ENCODE measurements at regions not wholly inside any gene's neighbourhood (a gene's known extent, or its start where the extent isn't known, plus 50 kb on each side); places are given as distances from the start of the nearest gene placed in this dataset.

GRCh38 chr5:125057912-125058826 is 311.7 kb upstream of the ZNF608 start:
- DNase-seq (ENCODE audit: low read depth), result peak; percentile 51
- TF ChIP-seq, protein P1, sequence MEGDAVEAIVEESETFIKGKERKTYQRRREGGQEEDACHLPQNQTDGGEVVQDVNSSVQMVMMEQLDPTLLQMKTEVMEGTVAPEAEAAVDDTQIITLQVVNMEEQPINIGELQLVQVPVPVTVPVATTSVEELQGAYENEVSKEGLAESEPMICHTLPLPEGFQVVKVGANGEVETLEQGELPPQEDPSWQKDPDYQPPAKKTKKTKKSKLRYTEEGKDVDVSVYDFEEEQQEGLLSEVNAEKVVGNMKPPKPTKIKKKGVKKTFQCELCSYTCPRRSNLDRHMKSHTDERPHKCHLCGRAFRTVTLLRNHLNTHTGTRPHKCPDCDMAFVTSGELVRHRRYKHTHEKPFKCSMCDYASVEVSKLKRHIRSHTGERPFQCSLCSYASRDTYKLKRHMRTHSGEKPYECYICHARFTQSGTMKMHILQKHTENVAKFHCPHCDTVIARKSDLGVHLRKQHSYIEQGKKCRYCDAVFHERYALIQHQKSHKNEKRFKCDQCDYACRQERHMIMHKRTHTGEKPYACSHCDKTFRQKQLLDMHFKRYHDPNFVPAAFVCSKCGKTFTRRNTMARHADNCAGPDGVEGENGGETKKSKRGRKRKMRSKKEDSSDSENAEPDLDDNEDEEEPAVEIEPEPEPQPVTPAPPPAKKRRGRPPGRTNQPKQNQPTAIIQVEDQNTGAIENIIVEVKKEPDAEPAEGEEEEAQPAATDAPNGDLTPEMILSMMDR (conservative IDR thresholded peaks at IDR 0.05; ENCODE audit: control insufficient read depth, insufficient read depth, low read depth, low read length), result no peak
- no peak overlapping the region for H3K4me3 ChIP-seq (ENCODE audit: control insufficient read depth, low read depth, low read length)

GRCh38 chr5:125059255-125060002 is 313.0 kb upstream of the ZNF608 start:
- H3K4me3 ChIP-seq (ENCODE audit: control insufficient read depth, low read depth, low read length), result no peak overlapping the region
- TF ChIP-seq, protein P1 (conservative IDR thresholded peaks at IDR 0.05; ENCODE audit: control insufficient read depth, insufficient read depth, low read depth, low read length), result no peak
- DNase-seq (ENCODE audit: low read depth), result no peak

DNA sequence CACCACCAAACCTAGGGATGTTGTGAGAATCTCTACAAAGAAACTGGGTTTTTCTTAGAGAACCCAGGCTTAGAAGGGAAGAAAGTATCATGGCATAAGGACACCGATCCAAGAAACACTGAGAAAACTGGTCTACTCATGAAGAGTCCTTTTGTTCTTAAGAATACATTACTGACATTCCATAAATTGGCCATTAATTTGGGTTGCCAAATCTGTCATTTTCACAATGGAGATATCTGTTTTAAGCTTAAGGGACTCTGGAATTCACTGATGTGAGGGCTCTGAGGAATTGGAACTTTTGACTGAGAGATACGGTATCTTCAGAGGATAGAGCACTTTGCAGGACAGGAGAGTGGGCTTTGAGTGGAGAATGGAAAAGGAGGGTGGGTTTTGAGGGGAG is 315.3 kb upstream of the ZNF608 start:
- TF ChIP-seq, protein P1 (conservative IDR thresholded peaks at IDR 0.05; ENCODE audit: control insufficient read depth, insufficient read depth, low read depth, low read length), result no peak
- DNase-seq (ENCODE audit: low read depth), result no peak

DNA sequence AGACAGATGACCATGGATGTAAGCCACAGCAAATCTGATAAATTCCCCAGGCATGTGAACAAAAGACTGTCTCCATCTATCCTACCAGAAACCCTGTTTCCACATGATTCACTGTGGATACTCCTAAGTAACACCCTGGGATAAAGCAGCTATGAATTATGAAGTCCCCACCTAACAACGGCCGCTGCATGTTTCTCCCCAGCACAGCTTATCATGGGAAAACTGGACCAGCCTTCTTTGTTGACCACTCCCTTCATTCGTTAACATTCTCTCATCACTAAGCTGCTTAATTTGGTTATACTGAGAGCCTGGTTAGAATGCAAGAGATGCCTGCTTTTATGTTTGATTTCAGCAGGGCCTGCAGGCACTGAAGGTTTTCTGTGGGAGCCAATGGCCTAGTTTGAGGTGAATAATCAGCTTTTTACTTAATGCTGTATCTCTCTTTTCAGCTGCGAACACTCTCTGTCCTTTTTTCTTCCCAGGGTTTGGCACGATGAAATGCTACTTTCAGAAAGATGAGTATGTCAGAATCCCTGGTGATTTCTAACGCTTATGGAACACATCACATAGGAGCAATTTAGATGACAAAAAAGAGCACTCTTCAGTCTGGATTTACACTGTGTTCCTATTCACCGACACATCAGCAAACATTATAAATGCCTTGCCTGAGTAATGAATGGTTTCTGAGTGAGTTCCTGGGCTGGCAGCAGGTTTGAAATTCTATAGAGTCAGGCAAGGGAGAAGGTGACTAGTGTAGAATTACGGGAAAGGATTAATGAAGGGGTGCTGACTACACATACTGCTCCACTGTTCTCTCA is 318.4 kb upstream of the ZNF608 start:
- TF ChIP-seq, protein P1 (conservative IDR thresholded peaks at IDR 0.05; ENCODE audit: control insufficient read depth, insufficient read depth, low read depth, low read length), result no peak
- H3K4me3 ChIP-seq (ENCODE audit: control insufficient read depth, low read depth, low read length), result no peak overlapping the region
- DNase-seq (ENCODE audit: low read depth), result no peak

More for the DNA sequence above, 315.3 kb upstream of the ZNF608 start:
- H3K4me3 ChIP-seq (ENCODE audit: control insufficient read depth, low read depth, low read length), result no peak overlapping the region

- no peak overlapping the region for H3K4me3 ChIP-seq (ENCODE audit: control insufficient read depth, low read depth, low read length)
- no peak for DNase-seq (ENCODE audit: low read depth)
- TF ChIP-seq, protein P1 (conservative IDR thresholded peaks at IDR 0.05; ENCODE audit: control insufficient read depth, insufficient read depth, low read depth, low read length), result no peak
Measured at GRCh38 chr5:125065741-125066140, 319.3 kb upstream of the ZNF608 start.

DNA sequence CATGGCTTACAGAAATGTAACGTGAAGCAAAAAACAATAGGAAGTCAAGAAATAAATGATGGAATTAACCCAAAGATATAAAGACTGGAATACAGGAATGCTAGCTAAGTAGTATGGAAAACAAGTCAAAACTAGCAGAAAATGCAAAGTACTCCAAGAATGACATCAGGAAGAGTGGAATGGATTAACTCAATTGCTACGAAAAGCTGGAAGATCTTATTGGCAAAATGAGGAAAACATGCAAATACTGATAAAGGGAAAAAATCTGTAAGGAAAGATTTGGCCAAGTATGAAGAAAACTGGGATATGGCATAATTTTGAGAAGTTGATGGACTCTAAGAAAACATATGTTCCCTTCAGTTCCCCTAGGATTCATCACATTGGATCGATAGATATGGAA is 324.5 kb upstream of the ZNF608 start:
- TF ChIP-seq, protein P1 (conservative IDR thresholded peaks at IDR 0.05; ENCODE audit: control insufficient read depth, insufficient read depth, low read depth, low read length), result no peak
- no peak for DNase-seq (ENCODE audit: low read depth)

More for the DNA sequence above, 324.5 kb upstream of the ZNF608 start:
- no peak overlapping the region for H3K4me3 ChIP-seq (ENCODE audit: control insufficient read depth, low read depth, low read length)

All from fibroblast of mammary gland (primary cell).